Activated CD8-positive, alpha-beta memory T cell treated with anti-CD3 and anti-CD28 coated beads for 24 hours (primary cell): ENCODE measurements at regions not wholly inside any gene's neighbourhood (a gene's known extent, or its start where the extent isn't known, plus 50 kb on each side); places are given as distances from the start of the nearest gene placed in this dataset.

Experiments used
- DNase-seq: peaks from one replicate; pipeline ENCODE4 v3.0.0-alpha.2; 2020

- DNase-seq: no peak
Observed at GRCh38 chr5:171509467-171509866, 90.0 kb downstream of the FGF18 start.

DNA sequence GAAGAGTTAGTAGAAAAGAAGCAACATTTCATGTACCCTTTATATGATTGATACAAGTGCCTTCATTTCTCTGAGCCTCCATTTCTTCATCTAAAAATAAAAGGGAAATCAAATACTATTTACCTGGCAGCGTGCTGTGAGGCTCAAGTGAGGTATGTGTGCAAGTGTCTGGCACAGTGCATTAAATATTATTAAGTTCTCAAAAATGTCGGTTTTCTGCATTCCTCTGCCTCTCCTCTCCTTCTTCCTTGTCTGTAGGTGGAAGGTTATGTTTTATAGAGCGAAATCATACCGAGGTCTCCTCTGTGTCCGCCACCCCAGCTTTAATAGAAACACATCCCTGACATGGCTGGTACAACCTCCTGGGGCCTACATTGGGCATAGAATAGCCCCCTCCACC is 93.0 kb downstream of the FGF18 start:
- DNase-seq: no peak

DNA sequence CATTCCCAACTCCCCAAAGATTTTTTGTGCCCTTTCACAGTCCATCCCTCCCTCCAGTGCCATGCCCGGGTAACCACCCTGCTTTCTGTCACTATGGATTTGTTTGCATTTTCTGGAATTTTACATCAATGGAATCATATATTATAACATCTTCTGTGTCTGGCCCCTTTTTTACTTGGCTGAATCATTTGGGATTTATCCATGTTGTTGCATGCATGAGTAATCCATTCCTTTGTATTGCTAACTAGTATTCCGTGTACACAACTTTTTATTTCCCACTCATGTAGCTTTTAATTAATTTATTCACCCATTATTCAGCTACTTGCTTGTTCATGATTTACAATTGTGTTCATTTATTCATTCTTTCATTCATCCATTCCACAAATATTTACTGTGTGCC is 94.1 kb downstream of the FGF18 start:
- no peak for DNase-seq

- no peak for DNase-seq
Observed at GRCh38 chr5:171518916-171519315, 99.5 kb downstream of the FGF18 start.

GRCh38 chr5:171520300-171521174 is 101.1 kb downstream of the FGF18 start:
- no peak for DNase-seq

DNA sequence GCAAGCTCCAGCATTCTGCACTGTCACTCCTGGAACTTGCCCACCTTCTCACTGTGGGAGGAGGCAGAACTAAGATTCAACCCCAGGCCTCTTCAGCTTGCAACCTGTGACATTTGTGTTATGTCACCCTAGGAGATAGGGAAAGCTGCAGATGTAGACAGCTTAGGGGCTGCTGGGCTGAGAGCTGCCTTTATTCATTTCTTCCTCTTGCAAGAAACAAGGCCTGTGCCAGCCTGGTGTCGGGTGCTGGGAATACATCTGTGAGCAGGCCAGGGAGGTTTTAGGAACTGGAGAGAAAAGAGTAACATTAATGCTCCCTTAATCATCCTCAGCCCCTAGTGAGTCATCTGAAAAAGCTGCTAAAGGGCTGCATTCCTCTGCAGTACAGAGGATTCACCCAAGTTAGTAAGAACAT is 101.8 kb downstream of the FGF18 start:
- no peak for DNase-seq

DNA sequence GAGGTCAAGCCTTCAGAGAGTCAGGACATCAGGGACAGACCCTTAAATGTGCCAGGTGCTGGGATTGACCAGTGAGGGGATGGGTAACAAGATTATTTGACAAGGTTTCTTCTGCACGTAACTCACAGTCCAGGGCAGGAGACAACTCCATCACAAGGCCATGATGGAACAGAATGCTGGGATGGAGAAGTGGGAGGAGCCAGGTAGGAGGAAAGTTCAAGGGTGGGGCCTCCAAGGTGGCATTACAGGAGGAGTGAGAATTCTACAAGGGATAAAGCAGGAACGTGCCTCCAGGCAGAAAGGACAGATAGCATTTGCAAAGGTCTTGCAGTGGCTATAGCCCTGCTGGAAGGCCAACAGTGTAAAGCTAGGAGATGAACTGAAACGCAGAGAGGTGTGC is 102.2 kb downstream of the FGF18 start:
- no peak for DNase-seq

- DNase-seq: no peak
Observed at GRCh38 chr5:171523781-171524180, 104.3 kb downstream of the FGF18 start.

DNA sequence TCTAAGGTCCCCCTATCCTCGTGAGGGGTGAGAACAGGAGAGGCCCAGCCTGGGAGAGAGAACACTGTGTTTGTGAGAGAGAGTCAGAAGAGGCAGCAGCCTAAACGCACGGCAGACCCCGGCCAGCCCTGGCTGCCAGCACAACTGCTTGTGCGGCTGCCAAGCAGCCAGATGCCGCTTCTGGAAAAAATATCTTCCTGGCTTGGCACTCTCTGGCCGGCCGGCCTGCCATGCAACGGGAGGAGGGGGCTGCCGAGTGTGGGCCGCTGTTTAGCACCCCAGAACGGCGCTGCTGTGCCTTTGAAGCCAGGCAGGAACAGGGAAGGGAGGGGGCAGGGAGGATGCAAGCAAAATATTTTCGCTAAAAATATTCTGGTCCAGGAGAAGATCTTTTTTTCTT is 105.0 kb downstream of the FGF18 start:
- no peak for DNase-seq

GRCh38 chr5:171525085-171525484 is 105.6 kb downstream of the FGF18 start:
- DNase-seq: no peak

DNA sequence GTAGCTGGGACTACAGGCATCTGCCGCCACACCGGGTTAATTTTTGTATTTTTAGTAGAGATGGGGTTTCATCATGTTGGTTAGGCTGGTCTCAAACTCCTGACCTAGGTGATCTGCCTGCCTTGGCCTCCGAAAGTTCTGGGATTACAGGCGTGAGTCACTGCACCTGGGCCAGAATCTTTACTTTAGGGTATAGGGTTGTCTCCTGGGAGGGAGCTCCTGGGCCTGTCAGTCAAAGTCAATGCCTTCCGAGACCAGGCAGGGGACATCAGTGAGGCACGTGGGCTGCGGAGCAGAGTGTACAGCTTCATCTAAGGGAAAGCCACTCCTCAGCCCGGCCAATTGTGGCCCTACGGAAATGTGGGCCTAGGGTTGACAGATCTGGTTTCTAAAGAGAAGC is 108.6 kb downstream of the FGF18 start:
- no peak for DNase-seq

- no peak for DNase-seq
Observed at GRCh38 chr5:171528865-171529614, 109.6 kb downstream of the FGF18 start.

DNA sequence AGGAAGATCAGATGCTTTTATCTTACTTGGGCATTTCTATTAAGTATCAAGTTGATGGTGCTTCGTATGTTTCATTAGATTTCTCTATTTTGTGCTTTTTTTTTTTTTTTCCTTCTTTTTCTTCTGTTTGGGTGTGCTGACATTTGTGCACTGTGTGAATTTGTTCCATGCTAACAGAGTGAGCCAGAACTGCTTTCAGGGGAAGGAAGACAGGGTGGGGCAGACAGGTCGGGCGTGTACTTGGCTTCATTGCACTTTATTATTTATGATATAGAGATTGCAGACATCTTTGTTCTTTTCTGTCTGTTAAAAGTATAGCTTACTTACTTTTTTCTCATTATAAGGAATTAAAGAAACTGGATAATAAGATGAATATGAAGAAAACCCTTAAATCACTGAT is 112.2 kb downstream of the FGF18 start:
- DNase-seq: no peak

GRCh38 chr5:171533153-171533552 is 113.7 kb downstream of the FGF18 start:
- DNase-seq: no peak

GRCh38 chr5:171534043-171534895 is 114.8 kb downstream of the FGF18 start:
- no peak for DNase-seq

GRCh38 chr5:171535162-171535561 is 115.7 kb downstream of the FGF18 start:
- no peak for DNase-seq

DNA sequence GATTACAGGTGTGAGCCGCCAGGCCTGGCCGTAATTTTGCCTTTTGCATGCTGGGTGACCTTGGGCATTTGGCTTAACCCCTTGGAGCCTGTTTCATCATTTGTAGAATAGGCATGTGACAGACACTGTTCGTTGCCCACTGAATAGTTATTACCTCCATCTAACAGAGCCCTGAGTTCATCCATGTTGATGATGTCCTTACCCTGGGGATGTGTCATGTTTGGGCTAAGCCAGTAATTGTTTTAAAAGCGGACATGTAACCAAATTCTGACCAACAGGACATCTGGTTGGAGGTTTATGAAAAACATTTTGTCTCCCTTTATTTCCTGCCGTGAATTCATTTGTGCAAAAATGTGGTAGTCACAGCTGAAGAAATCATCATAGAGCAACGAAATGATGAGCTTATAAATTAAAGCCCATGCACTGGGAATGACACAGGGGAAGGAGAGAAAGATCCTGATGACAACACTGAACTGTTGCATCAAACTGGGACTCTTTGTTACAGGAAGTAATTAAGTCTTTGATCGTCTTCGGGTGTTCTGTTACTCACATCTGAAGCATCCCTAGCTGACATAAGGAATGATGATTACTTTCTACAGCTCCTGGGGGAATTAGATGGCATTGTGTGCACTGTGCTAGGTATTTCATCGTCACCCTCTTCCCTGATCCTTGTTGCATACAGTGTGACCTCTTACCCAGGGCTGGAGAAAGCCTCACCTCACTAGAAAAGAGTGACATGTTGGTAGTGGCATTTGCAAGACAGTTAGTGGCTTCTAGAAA is 117.8 kb downstream of the FGF18 start:
- DNase-seq: no peak

- no peak for DNase-seq
Observed at GRCh38 chr5:171537923-171538537, 118.6 kb downstream of the FGF18 start.

DNA sequence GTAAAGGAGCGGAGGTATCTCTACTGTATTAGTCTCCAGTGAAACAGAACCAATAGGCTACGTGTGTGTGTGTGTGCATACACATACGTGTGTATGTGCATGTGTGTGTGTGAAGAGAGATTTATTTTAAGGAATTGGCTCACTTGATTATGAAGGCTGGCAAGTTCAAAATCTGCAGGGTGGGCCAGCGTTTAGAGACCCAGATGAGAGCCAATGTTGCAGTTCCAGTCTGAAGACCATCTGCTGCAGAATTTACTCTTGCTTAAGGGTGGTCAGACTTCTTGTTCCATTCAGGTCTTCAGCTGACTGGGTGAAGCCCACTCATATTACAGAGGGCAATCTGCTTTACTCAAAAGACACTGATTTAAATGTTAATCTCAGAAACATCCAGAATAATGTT is 119.2 kb downstream of the FGF18 start:
- no peak for DNase-seq

DNA sequence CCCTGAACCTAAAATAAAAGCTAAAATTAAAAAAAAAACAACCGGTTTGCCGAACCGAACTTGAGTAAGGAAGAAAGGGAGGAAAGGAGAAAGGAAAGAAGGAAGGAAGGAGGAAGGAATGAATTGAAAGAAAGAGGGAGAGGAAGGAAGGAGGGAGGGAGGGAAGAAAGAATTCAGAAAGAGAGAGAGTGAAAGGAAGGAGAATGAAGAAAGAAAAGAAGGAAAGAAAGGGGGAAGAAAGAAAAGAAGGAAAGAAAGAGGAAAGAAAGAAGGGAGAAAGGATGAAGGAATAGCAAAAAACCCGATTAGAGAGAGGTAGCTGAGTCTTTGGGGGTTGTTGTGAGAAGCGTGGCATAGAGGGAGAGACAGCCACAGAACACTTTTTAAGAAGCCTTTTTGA is 121.4 kb downstream of the FGF18 start:
- DNase-seq: no peak

- no peak for DNase-seq
Observed at GRCh38 chr5:171541341-171541776, 121.9 kb downstream of the FGF18 start.
